ENCODE measurements at regions not wholly inside any gene's neighbourhood (a gene's known extent, or its start where the extent isn't known, plus 50 kb on each side); places are given as distances from the start of the nearest gene placed in this dataset.

GRCh38 chr3:99131876-99132275 lies 230.4 kb upstream of the DCBLD2 start:
- TF ChIP-seq CTCF (conservative IDR thresholded peaks at IDR 0.05) = no peak
- no peak overlapping the region for H3K27ac Mint-ChIP-seq
- H3K4me1 Mint-ChIP-seq (ENCODE audit: unreplicated experiment) = no peaks in the 10 kb centered on the region
- no peaks in the 10 kb centered on the region for H3K36me3 Mint-ChIP-seq
- H3K9me3 Mint-ChIP-seq = no peaks in the 10 kb centered on the region
- H3K4me3 Mint-ChIP-seq = no peak overlapping the region
- no peaks in the 10 kb centered on the region for H3K27me3 Mint-ChIP-seq
- DNase-seq (ENCODE audit: extremely low spot score, unreplicated experiment) = no peak

GRCh38 chr3:99128725-99129505 lies 227.4 kb upstream of the DCBLD2 start:
- no peaks in the 10 kb centered on the region for H3K4me1 Mint-ChIP-seq (ENCODE audit: unreplicated experiment)
- no peak for TF ChIP-seq CTCF (conservative IDR thresholded peaks at IDR 0.05)
- no peaks in the 10 kb centered on the region for H3K36me3 Mint-ChIP-seq
- H3K27me3 Mint-ChIP-seq = no peaks in the 10 kb centered on the region
- DNase-seq (ENCODE audit: extremely low spot score, unreplicated experiment) = no peak
- no peaks in the 10 kb centered on the region for H3K9me3 Mint-ChIP-seq
- no peak overlapping the region for H3K4me3 Mint-ChIP-seq
- H3K27ac Mint-ChIP-seq = no peak overlapping the region

- H3K27ac Mint-ChIP-seq = no peak overlapping the region
- H3K4me3 Mint-ChIP-seq = no peak overlapping the region
- H3K9me3 Mint-ChIP-seq = no peaks in the 10 kb centered on the region
- no peaks in the 10 kb centered on the region for H3K4me1 Mint-ChIP-seq (ENCODE audit: unreplicated experiment)
- no peaks in the 10 kb centered on the region for H3K27me3 Mint-ChIP-seq
- no peak for DNase-seq (ENCODE audit: extremely low spot score, unreplicated experiment)
- H3K36me3 Mint-ChIP-seq = no peaks in the 10 kb centered on the region
- TF ChIP-seq CTCF (conservative IDR thresholded peaks at IDR 0.05) = no peak
Measured at GRCh38 chr3:99128235-99128634, 226.7 kb upstream of the DCBLD2 start.

- no peak for DNase-seq (ENCODE audit: extremely low spot score, unreplicated experiment)
- no peak for TF ChIP-seq CTCF (conservative IDR thresholded peaks at IDR 0.05)
- Mint-ChIP-seq H3K27me3 (no peaks in the 10 kb centered on the region), H3K27ac (no peak overlapping the region), H3K9me3 (no peaks in the 10 kb centered on the region), H3K4me1 (ENCODE audit: unreplicated experiment) (no peaks in the 10 kb centered on the region), H3K36me3 (no peaks in the 10 kb centered on the region), H3K4me3 (no peak overlapping the region)
Measured at GRCh38 chr3:99126316-99126715, 224.8 kb upstream of the DCBLD2 start.

- Mint-ChIP-seq H3K36me3 (no peaks in the 10 kb centered on the region), H3K27me3 (peaks cover 9% of the 10 kb centered on the region), H3K27ac (no peak overlapping the region), H3K4me3 (no peak overlapping the region), H3K4me1 (ENCODE audit: unreplicated experiment) (no peaks in the 10 kb centered on the region), H3K9me3 (no peaks in the 10 kb centered on the region)
- no peak for DNase-seq (ENCODE audit: extremely low spot score, unreplicated experiment)
- TF ChIP-seq CTCF (conservative IDR thresholded peaks at IDR 0.05) = no peak
Measured at GRCh38 chr3:99119385-99119784, 217.9 kb upstream of the DCBLD2 start.

Data from type B pancreatic cell (in vitro differentiated cells).